HG02852 (cell line): ENCODE measurements at regions not wholly inside any gene's neighbourhood (a gene's known extent, or its start where the extent isn't known, plus 50 kb on each side); places are given as distances from the start of the nearest gene placed in this dataset.
"Not testable (repeated sequence)": the region's sequence is repeated elsewhere in the genome, so short reads cannot be mapped to it uniquely, and the experiment has no call there.

Source experiments
- ATAC-seq: cut with Tn5 transposase; IDR thresholded peaks from one replicate; pipeline ENCODE4 v1.9.1; 2021; ENCODE audit warnings: mild to moderate bottlenecking, moderate library complexity; ENCODE audit not compliant: unreplicated experiment

DNA sequence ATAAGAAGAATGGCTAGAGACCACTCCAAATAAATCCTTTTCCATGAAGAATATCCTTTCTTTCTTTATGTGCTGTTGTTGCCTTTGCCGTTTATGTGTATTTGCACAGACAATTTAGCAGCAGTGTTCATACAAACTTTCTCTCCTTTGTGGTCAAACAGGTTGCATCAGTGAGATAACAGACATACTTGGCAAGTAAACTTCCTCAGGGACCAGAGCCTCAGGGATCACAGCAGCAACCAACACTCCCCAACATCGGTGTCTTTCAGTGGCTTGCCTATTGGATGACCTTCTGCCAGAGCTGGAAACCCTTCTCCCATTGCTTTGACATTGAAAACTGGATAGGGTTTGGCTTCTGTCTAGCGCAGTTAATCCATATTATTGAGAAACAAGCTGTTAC is 252.2 kb downstream of the BTG1 start:
- no peak for ATAC-seq

GRCh38 chr12:91892081-91892855 is 253.4 kb downstream of the BTG1 start:
- no peak for ATAC-seq

- no peak for ATAC-seq
Measured at GRCh38 chr12:91890742-91891141, 254.9 kb downstream of the BTG1 start.

GRCh38 chr12:91889910-91890309 is 255.7 kb downstream of the BTG1 start:
- ATAC-seq = no peak

GRCh38 chr12:91889059-91889458 is 256.6 kb downstream of the BTG1 start:
- ATAC-seq = no peak

DNA sequence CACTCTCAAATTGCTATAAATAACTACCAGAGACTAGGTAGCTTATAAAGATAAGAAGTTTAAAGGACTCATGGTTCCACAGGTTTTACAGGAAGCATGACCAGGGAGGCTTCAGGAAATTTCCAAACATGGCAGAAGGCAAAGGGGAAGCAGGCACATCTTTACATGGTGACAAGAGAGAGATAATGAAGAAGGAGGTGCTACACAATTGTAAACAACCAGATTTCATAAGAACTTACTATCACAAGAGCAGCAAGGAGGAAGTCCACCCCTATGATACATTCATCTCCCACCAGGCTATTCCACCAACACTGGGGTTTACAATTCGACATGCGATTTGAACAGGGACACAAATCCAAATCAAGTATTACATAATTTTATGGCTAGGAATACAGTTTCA is 257.7 kb downstream of the BTG1 start:
- ATAC-seq = no peak

DNA sequence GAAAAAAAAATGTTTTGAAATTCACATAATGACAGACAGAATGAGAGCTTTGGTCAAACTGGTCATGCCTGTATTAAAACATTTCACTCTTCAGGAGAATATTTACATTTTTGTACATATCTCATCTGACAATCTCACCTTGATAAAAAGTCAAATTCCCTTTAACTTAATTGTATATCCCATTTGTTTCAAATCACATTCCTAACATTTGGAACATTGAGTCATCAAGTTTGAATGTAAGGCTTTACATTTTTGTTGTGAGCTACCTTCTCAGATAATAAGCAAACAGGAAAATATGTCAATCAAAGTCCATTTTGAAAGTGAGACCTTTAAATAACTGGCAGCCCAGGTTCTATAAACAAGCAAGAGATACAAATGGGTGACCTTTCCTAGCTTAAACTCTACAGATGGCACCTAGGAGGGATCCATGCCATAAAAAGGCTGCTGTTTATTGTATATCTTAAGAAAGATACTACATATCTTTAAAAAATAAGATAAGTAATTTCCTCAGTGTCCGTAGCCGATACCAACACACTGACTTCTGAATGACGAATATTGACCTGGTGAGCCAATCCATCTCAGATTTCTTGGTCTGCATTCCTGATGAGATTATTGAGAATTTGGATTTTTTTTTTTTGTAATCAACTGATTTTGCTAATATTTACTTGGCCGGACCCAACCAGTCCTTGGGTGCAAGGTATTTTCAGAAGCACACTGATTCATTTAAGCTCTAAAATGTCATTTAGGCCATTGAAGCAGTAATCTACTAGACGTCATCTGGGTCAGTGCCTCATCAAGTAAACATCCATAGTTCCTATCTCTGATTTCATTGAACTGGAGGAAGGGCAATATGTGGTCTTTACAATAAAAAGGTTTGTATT is 259.6 kb downstream of the BTG1 start:
- no peak for ATAC-seq

GRCh38 chr12:91884230-91884629 is 261.4 kb downstream of the BTG1 start:
- no peak for ATAC-seq

DNA sequence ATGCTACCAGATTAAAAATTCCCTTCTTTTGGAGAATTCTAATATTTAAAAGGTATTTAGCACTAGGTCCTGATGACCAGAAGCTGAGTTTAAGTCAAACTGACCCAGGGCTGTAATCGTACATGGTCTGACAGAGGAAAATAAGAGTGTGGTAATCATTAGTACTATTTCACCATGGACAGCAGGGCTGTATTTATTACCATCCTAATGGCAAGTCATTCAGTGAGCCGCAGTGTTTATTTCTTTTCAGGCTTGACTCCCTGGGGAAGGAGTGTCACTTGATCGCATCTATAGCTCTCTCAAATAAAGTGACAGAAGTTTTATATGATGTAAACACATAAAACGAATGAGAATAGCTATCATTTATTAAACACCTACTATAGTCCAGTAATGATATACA is 261.8 kb downstream of the BTG1 start:
- no peak for ATAC-seq

- ATAC-seq = no peak
Measured at GRCh38 chr12:91882910-91883309, 262.7 kb downstream of the BTG1 start.

- ATAC-seq = no peak
Measured at GRCh38 chr12:91880528-91880927, 265.1 kb downstream of the BTG1 start.

- ATAC-seq = no peak
Measured at GRCh38 chr12:91877456-91878235, 268.0 kb downstream of the BTG1 start.

GRCh38 chr12:91877022-91877421 is 268.6 kb downstream of the BTG1 start:
- ATAC-seq = peak; percentile 93

DNA sequence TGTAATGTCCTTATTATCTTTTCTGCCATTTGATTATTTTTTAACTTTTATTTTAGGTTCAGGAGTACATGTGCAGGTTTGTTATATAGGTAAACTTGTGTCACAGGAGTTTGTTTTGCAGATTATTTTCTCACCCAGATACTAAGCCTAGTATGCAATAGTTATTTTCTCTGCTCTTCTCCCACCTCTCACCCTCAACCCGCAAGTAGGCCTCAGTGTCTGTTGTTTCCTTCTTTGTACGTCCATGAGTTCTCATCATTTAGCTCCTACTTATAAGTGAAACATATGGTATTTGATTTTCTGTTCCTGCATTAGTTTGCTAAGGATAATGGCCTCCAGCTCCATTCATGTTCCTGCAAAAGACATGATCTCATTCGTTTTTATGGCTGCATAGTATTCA is 270.0 kb downstream of the BTG1 start:
- ATAC-seq = not testable (repeated sequence)

DNA sequence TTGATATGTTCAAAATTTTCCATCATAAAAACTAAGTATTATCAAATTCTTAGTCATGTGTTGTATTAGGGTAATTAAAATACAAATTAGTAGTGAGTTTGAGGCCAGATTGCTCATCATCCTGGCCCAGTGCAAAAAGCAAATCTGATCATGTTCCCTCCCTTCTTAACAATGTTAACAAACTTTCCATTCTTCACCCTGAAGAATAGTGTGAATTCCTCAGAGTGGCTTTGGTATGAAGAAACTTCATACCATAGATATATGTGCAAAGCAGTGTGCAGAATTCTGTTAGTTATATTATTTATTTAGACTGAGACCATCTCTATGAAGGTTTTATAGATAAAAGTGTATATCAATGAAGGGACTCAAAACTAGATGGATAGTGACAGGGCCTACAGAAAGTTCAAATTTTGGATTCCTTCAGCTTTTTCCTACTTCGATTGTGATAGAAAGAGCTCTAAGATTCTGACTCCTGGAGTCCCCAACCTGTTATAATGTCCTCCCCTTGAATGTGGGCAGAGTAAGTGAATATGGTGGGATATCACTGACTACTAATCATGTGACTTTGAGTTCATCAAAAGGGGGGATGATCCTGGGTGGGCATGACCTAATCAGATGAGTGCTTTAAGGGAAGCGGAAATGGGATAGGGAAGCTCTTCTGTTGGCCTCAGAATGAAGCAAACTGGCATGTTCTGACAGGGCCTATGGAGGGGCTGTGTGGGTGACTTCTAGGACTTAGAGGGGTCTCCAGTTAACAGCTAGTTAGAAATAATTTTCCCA is 271.4 kb downstream of the BTG1 start:
- ATAC-seq = no peak

DNA sequence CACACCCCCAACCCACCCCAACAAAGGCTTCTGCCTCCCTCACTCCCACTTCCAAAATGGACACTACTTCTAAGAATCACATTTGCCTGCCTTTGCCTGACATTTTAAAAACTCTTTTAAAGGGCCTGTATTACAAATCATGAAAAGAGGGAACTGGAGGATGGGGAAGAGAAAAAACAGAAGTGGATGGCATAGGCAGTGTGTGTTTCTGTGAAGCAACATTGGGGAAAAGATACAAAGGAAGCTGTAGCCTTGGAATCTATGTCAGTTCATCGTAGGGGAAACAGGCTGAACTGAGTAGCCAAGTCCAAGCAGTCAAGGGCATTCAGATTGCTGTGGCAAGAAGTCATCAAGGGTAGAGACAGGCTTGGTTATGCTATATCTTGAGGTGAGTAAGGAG is 273.9 kb downstream of the BTG1 start:
- no peak for ATAC-seq

GRCh38 chr12:91870872-91871707 is 274.6 kb downstream of the BTG1 start:
- no peak for ATAC-seq

GRCh38 chr12:91868054-91868453 is 277.6 kb downstream of the BTG1 start:
- ATAC-seq = no peak

GRCh38 chr12:91866566-91866965 is 279.1 kb downstream of the BTG1 start:
- ATAC-seq = no peak

DNA sequence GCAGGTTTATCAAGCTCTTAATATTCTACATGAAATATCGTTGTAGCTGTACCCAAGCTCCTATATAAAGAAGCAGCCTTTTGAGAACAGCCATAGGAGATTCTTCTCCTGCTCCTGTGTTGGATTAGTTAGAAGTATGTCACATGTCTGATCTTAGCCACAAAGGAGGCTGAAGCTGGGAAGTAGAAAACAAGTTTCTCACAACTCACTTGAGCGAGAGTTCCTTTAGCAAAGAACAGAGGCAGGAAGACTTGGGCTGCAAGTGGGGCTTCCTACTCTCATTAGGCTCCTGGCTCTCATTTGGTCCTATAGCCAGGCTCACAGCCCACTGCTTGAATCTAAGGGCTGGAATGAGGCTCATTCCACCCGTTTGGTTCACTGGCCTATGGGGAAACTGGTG is 281.9 kb downstream of the BTG1 start:
- ATAC-seq = no peak
